ENCODE measurements at regions not wholly inside any gene's neighbourhood (a gene's known extent, or its start where the extent isn't known, plus 50 kb on each side); places are given as distances from the start of the nearest gene placed in this dataset.

GRCh38 chrX:13123247-13123856, 78.9 kb upstream of the FAM9C start:
- TF ChIP-seq, protein P1, sequence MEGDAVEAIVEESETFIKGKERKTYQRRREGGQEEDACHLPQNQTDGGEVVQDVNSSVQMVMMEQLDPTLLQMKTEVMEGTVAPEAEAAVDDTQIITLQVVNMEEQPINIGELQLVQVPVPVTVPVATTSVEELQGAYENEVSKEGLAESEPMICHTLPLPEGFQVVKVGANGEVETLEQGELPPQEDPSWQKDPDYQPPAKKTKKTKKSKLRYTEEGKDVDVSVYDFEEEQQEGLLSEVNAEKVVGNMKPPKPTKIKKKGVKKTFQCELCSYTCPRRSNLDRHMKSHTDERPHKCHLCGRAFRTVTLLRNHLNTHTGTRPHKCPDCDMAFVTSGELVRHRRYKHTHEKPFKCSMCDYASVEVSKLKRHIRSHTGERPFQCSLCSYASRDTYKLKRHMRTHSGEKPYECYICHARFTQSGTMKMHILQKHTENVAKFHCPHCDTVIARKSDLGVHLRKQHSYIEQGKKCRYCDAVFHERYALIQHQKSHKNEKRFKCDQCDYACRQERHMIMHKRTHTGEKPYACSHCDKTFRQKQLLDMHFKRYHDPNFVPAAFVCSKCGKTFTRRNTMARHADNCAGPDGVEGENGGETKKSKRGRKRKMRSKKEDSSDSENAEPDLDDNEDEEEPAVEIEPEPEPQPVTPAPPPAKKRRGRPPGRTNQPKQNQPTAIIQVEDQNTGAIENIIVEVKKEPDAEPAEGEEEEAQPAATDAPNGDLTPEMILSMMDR (IDR thresholded peaks at IDR 0.05) = no peak
- Histone ChIP-seq H3K36me3 (no peaks in the 10 kb centered on the region), H3K27me3 (ENCODE audit: low read depth) (no peaks in the 10 kb centered on the region), H3K27ac (peak overlapping the region; percentile 51), H3K4me1 (peaks cover 45% of the 10 kb centered on the region), H3K9me3 (no peaks in the 10 kb centered on the region), H3K4me3 (no peak overlapping the region)
- intact Hi-C loops (cut with DNase I) = no loop called here
- ATAC-seq (no peak), DNase-seq (no peak)

DNA sequence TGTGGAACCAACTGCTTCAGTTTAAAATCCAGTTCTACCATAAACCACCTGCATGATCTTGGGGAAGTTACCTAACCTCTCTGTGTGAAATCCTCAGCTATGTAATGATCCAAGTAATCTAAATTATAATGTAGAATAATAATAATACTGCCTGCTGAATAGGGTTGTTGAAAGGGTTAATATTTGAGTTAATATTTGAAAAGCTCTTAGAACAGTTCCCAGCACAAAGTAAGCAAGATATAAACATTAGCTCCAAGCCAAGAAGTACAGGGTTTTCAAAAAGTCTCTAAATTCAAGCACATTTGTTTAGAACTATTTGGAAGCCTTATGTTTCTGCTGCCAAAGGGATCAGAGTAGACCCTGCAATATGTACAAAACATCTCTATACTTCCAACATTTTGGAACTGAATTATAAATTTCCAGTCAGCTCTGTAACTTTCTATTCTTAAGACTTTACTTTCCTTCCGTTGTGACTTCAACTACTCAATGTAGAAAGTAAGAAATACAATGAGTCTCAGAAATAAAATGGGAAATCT, 76.7 kb upstream of the FAM9C start:
- no peak for DNase-seq
- no peaks in the 10 kb centered on the region for H3K36me3 ChIP-seq
- TF ChIP-seq, protein P1 (IDR thresholded peaks at IDR 0.05) = no peak
- H3K27ac ChIP-seq = peak overlapping the region; percentile 67
- ATAC-seq = peak in 1 of 2 donors; percentile 28
- no peak overlapping the region for H3K4me3 ChIP-seq
- peaks cover 36% of the 10 kb centered on the region for H3K4me1 ChIP-seq
- H3K9me3 ChIP-seq = no peaks in the 10 kb centered on the region
- no peaks in the 10 kb centered on the region for H3K27me3 ChIP-seq (ENCODE audit: low read depth)
- intact Hi-C loops (cut with DNase I) = no loop called here

DNA sequence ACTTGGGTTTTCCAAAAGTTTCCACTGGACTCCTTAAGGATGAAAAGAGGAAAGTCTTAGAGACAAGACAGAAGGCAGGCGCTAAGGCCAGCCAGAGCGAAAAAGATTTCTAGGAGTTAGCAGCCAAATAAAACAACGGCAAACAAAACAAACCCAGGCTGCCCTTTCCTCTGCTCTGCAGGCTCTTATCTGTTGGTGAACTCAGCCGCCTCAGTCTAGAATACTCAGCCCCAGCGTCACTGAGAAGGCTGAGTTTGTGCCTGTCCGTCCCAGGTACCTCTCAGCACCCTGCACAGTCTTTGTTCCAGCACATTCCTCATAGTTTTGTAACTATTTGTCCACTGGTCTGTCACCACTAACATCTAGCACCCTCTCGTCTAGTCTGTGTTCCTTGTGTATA, 75.6 kb upstream of the FAM9C start:
- peak; percentile 47 for DNase-seq
- H3K9me3 ChIP-seq = no peaks in the 10 kb centered on the region

GRCh38 chrX:13119386-13119785, 75.0 kb upstream of the FAM9C start:
- Histone ChIP-seq H3K9me3 (no peaks in the 10 kb centered on the region), H3K27me3 (ENCODE audit: low read depth) (no peaks in the 10 kb centered on the region), H3K36me3 (no peaks in the 10 kb centered on the region), H3K4me3 (no peak overlapping the region), H3K4me1 (peaks cover 40% of the 10 kb centered on the region), H3K27ac (peak overlapping the region; percentile 67)
- no peak for DNase-seq
- ATAC-seq = no peak
- intact Hi-C loops (cut with DNase I) = no loop called here
- TF ChIP-seq, protein P1 (IDR thresholded peaks at IDR 0.05) = no peak

More for the DNA sequence above, 75.6 kb upstream of the FAM9C start:
- TF ChIP-seq, protein P1 (IDR thresholded peaks at IDR 0.05) = no peak
- Histone ChIP-seq H3K27ac (peak overlapping the region; percentile 67), H3K4me1 (peaks cover 42% of the 10 kb centered on the region), H3K4me3 (no peak overlapping the region), H3K36me3 (no peaks in the 10 kb centered on the region), H3K27me3 (ENCODE audit: low read depth) (no peaks in the 10 kb centered on the region)
- intact Hi-C loops (cut with DNase I) = no loop called here
- peak; percentile 83 to 89 for ATAC-seq

DNA sequence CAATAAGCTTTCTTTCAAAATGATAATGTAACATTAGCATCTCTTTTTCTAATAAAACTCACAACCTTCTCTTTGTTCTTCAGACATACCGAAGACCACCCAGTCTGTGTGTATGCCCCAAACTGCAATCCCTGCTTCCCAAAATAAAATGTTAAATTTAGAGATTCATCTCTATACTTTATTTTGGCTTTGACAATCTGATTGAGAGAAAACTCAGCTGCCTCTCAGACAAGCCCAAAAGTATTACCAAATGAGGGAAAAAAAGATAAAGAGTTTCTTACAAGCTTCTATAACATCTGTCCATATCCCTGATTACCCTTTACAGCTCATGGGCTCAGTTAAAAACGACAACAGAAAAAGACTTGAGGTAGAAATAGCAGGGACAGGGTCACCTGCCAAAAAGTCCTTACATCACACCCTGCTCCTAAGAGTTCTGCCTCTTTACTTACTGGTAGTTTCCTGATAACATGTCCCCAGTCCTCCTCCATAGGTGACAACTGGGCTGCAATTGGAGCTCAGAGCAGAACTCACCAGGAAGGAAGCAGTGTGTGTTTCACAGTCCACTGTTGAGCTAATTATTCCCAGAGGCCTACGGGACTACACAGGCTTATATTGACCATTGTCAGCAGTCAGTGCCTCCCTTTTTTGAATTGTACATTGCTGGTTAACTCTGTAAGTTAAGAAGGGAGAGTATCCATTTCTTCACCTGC, 70.9 kb upstream of the FAM9C start:
- H3K4me1 ChIP-seq = peaks cover 17% of the 10 kb centered on the region
- intact Hi-C loops (cut with DNase I) = no loop called here
- no peak overlapping the region for H3K4me3 ChIP-seq
- no peaks in the 10 kb centered on the region for H3K36me3 ChIP-seq
- H3K27ac ChIP-seq = peak overlapping the region; percentile 24
- no peaks in the 10 kb centered on the region for H3K9me3 ChIP-seq
- peak; percentile 24 to 44 for ATAC-seq
- no peaks in the 10 kb centered on the region for H3K27me3 ChIP-seq (ENCODE audit: low read depth)
- TF ChIP-seq, protein P1 (IDR thresholded peaks at IDR 0.05) = no peak
- DNase-seq = no peak

Measured in lower lobe of right lung (tissue), 2 donors.